PC-9 (cell line): ENCODE measurements at regions not wholly inside any gene's neighbourhood (a gene's known extent, or its start where the extent isn't known, plus 50 kb on each side); places are given as distances from the start of the nearest gene placed in this dataset.

Experiments used
- BruUV-seq: library from RNA; stranded (reverse); fragments of 400-500 nt; replicated peaks from 2 replicates; lab custom pipeline; 2021; lab: Mats Ljungman, UMichigan
- CTCF ChIA-PET: fragments of 300-600 bp; sonication (Branson Sonifier 250); formaldehyde crosslinking; loops from one replicate; lab custom pipeline; 2022; ENCODE audit warnings: antibody characterized with exemption; lab: Charles Lee
- POLR2A ChIA-PET: fragments of 300-600 bp; sonication (Branson Sonifier 250); formaldehyde crosslinking; loops from one replicate; lab custom pipeline; 2022; ENCODE audit warnings: antibody characterized with exemption; ENCODE audit not compliant: unreplicated experiment; lab: Charles Lee
- DNase-seq, 2 experiments: peaks; one replicate each; pipeline versions ENCODE4 v3.0.0 to v3.0.0-alpha.2; 2015 to 2022; ENCODE audit warnings: mixed read lengths in 1 of 2
- H2AFZ ChIP-seq: fragments of 200-600 bp; sonication (generic); 2 replicates; pipeline ENCODE4 v1.8.1; 2017; ENCODE audit warnings: antibody characterized with exemption
- H3F3A ChIP-seq: fragments of 200-600 bp; sonication (generic); 2 replicates; pipeline ENCODE4 v1.8.1; 2017; ENCODE audit warnings: antibody characterized with exemption, mild to moderate bottlenecking, low read depth; ENCODE audit not compliant: insufficient read depth
- H3K27ac ChIP-seq: fragments of 200-600 bp; sonication (generic); 2 replicates; pipeline ENCODE4 v1.6.1; 2016; ENCODE audit warnings: mixed run types
- H3K27me3 ChIP-seq: fragments of 200-600 bp; sonication (generic); 2 replicates; pipeline ENCODE4 v1.6.1; 2016; ENCODE audit warnings: low read depth, mixed run types; ENCODE audit not compliant: insufficient read depth
- H3K36me3 ChIP-seq: fragments of 200-600 bp; sonication (generic); 2 replicates; pipeline ENCODE4 v1.6.1; 2016; ENCODE audit warnings: low read depth, mixed run types
- H3K4me1 ChIP-seq: fragments of 200-600 bp; sonication (generic); replicated peaks from 2 replicates; pipeline ENCODE4 v1.6.1; 2016; ENCODE audit warnings: mixed run types; ENCODE audit not compliant: insufficient read depth
- H3K4me2 ChIP-seq: fragments of 200-600 bp; sonication (generic); 2 replicates; pipeline ENCODE4 v1.6.1; 2017; ENCODE audit warnings: mixed run types
- H3K4me3 ChIP-seq: fragments of 200-600 bp; sonication (generic); 2 replicates; pipeline ENCODE4 v1.6.1; 2016; ENCODE audit warnings: mixed run types
- H3K79me2 ChIP-seq: fragments of 200-600 bp; sonication (generic); 2 replicates; pipeline ENCODE4 v1.6.1; 2017; ENCODE audit warnings: low read depth, mixed run types
- H3K9me2 ChIP-seq: fragments of 200-600 bp; sonication (generic); 2 replicates; pipeline ENCODE4 v1.8.1; 2017; ENCODE audit warnings: mild to moderate bottlenecking; ENCODE audit not compliant: insufficient read depth
- H3K9me3 ChIP-seq: fragments of 200-600 bp; sonication (generic); 2 replicates; pipeline ENCODE4 v1.8.1; 2016; ENCODE audit warnings: low read depth; ENCODE audit not compliant: insufficient read depth
- H4K20me1 ChIP-seq: fragments of 200-600 bp; sonication (generic); 2 replicates; pipeline ENCODE4 v1.8.1; 2017; ENCODE audit not compliant: insufficient read depth
- CTCF ChIP-seq: fragments of 200-600 bp; sonication (generic); conservative IDR thresholded peaks from 2 replicates; pipeline ENCODE4 v1.6.1; 2017; ENCODE audit warnings: mixed run types, antibody characterized with exemption, mild to moderate bottlenecking, moderate library complexity
- EZH2 ChIP-seq: fragments of 200-600 bp; sonication (generic); IDR thresholded peaks from 2 replicates; pipeline ENCODE4 v1.8.0; 2017; ENCODE audit warnings: antibody characterized with exemption, low read depth
- intact Hi-C: fragments of 100-400 bp; cut with micrococcal nuclease; formaldehyde crosslinking; loops from one replicate; pipeline ENCODE4 v1.10.0; 2022; ENCODE audit not compliant: unreplicated experiment

DNA sequence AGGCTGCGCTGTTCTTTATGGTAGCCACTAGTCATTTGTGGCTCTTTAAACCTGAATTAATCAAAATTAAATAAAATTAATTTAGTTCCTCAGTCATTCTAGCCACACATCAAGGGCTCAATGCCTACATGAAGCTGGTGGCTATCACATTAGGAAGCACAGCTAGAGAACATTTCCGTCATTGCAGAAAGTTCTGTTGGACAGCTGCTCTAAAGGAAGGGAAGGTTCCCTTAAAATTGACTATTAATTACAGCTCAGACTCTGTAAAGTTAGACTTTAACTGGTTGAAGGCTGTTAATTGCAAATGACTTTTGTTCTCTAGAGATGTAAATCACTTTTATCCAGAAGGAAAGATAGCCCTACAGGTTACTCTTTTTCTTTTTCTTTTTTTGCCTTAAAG lies 202.7 kb upstream of the ADAMTS9 start:
- Histone ChIP-seq H3F3A (no peaks in the 10 kb centered on the region), H3K4me1 (no peaks in the 10 kb centered on the region), H3K27ac (no peak overlapping the region), H3K9me3 (no peaks in the 10 kb centered on the region), H3K79me2 (no peaks in the 10 kb centered on the region), H3K36me3 (no peaks in the 10 kb centered on the region), H3K4me3 (no peak overlapping the region), H2AFZ (no peak overlapping the region), H3K27me3 (no peaks in the 10 kb centered on the region), H4K20me1 (no peaks in the 10 kb centered on the region), H3K4me2 (no peak overlapping the region), H3K9me2 (no peaks in the 10 kb centered on the region)
- intact Hi-C loops = no loop called here
- BruUV-seq = no TSS peak
- POLR2A ChIA-PET = no interaction called here
- no peak for TF ChIP-seq EZH2
- TF ChIP-seq CTCF = no peak
- no peak for DNase-seq
- CTCF ChIA-PET = no interaction called here

DNA sequence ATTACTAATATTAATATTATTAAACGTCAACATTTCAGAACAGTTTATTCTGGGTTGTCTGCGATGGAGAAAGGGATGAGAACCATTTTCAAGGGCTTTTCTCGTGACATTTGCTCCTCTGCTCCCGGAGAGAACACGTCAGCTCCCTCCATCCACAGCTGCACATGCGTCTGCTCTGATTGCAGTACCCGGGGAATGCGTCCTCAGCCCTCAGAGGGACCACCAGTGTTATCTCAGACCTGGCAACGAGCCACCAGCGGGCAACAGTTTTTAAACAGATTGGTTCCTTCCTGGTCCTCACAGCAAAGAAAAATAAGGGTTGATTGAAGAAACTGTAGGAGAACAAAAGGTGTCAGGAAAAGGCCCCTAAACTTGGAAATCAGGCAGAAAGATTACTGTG lies 202.2 kb upstream of the ADAMTS9 start:
- Histone ChIP-seq H3K9me2 (no peaks in the 10 kb centered on the region), H3K79me2 (no peaks in the 10 kb centered on the region), H4K20me1 (no peaks in the 10 kb centered on the region), H3K4me1 (no peaks in the 10 kb centered on the region), H3K9me3 (no peaks in the 10 kb centered on the region), H3K27me3 (no peaks in the 10 kb centered on the region), H2AFZ (no peak overlapping the region), H3K27ac (no peak overlapping the region), H3K36me3 (no peaks in the 10 kb centered on the region), H3K4me3 (no peak overlapping the region), H3F3A (no peaks in the 10 kb centered on the region), H3K4me2 (no peak overlapping the region)
- no TSS peak for BruUV-seq
- TF ChIP-seq EZH2 (no peak), CTCF (no peak)
- ChIA-PET CTCF (no interaction called here), POLR2A (no interaction called here)
- intact Hi-C loops = no loop called here
- no peak for DNase-seq

- TF ChIP-seq CTCF (no peak), EZH2 (no peak)
- no peaks in the 10 kb centered on the region for H3F3A ChIP-seq
- DNase-seq = no peak
- no peak overlapping the region for H3K4me2 ChIP-seq
- H3K9me3 ChIP-seq = no peaks in the 10 kb centered on the region
- intact Hi-C loops = no loop called here
- H3K79me2 ChIP-seq = no peaks in the 10 kb centered on the region
- no peaks in the 10 kb centered on the region for H3K27me3 ChIP-seq
- no peaks in the 10 kb centered on the region for H3K36me3 ChIP-seq
- H3K4me1 ChIP-seq = no peaks in the 10 kb centered on the region
- no peak overlapping the region for H3K27ac ChIP-seq
- H3K9me2 ChIP-seq = no peaks in the 10 kb centered on the region
- no peaks in the 10 kb centered on the region for H4K20me1 ChIP-seq
- ChIA-PET CTCF (no interaction called here), POLR2A (no interaction called here)
- BruUV-seq = no TSS peak
- H3K4me3 ChIP-seq = no peak overlapping the region
- H2AFZ ChIP-seq = no peak overlapping the region
These were observed 201.1 kb upstream of the ADAMTS9 start for GRCh38 chr3:64888840-64889392.
